HEK293T (cell line): ENCODE measurements at regions not wholly inside any gene's neighbourhood (a gene's known extent, or its start where the extent isn't known, plus 50 kb on each side); places are given as distances from the start of the nearest gene placed in this dataset.

ENCODE experiments used
- BHLHE40 ChIP-seq: fragments of 450-650 bp; IDR thresholded peaks from 2 replicates; pipeline ENCODE4 v1.6.1; 2016; ENCODE audit warnings: mild to moderate bottlenecking, moderate library complexity, borderline replicate concordance
- ELF4 ChIP-seq: fragments of 450-650 bp; IDR thresholded peaks from 2 replicates; pipeline ENCODE4 v1.6.1; 2017; ENCODE audit warnings: antibody characterized with exemption
- FOXM1 ChIP-seq: fragments of 450-650 bp; IDR thresholded peaks from 2 replicates; pipeline ENCODE4 v1.6.1; 2017; ENCODE audit warnings: mild to moderate bottlenecking, borderline replicate concordance
- HDGF ChIP-seq: fragments of 450-650 bp; IDR thresholded peaks from 2 replicates; pipeline ENCODE4 v1.6.1; 2017; ENCODE audit warnings: antibody characterized with exemption, borderline replicate concordance
- L3MBTL2 ChIP-seq: fragments of 450-650 bp; conservative IDR thresholded peaks from 2 replicates; pipeline ENCODE4 v1.6.1; 2016; ENCODE audit warnings: mild to moderate bottlenecking
- LEF1 ChIP-seq: fragments of 450-650 bp; IDR thresholded peaks from 2 replicates; pipeline ENCODE4 v1.6.1; 2017; ENCODE audit warnings: mild to moderate bottlenecking, borderline replicate concordance
- PKNOX1 ChIP-seq: fragments of 450-650 bp; IDR thresholded peaks from 2 replicates; pipeline ENCODE4 v1.6.1; 2016
- SP1 ChIP-seq: fragments of 450-650 bp; IDR thresholded peaks from 2 replicates; pipeline ENCODE4 v1.6.1; 2017
- SUZ12 ChIP-seq: fragments of 450-650 bp; IDR thresholded peaks from 2 replicates; pipeline ENCODE4 v1.6.1; 2016; ENCODE audit warnings: mild to moderate bottlenecking
- TARDBP ChIP-seq: fragments of 450-650 bp; IDR thresholded peaks from 2 replicates; pipeline ENCODE4 v1.6.1; 2016
- ZNF384 ChIP-seq: fragments of 450-650 bp; IDR thresholded peaks from 2 replicates; pipeline ENCODE4 v1.6.1; 2016

GRCh38 chr11:104594228-104594958 is 303.9 kb downstream of the CASP12 start:
- TF ChIP-seq LEF1 (no peak), HDGF (no peak), FOXM1 (no peak), BHLHE40 (no peak), PKNOX1 (no peak), SUZ12 (no peak), SP1 (no peak), TARDBP (no peak), ZNF384 (no peak), ELF4 (no peak), L3MBTL2 (no peak)
